Endothelial cell (in vitro differentiated cells): ENCODE measurements at regions not wholly inside any gene's neighbourhood (a gene's known extent, or its start where the extent isn't known, plus 50 kb on each side); places are given as distances from the start of the nearest gene placed in this dataset.

ENCODE experiments used
- DNase-seq: peaks from one replicate; pipeline ENCODE4 v3.0.0; 2021; ENCODE audit warnings: low spot score
- H3K27ac Mint-ChIP-seq: one replicate; pipeline ENCODE4 v1.8.0; 2021; ENCODE audit warnings: mixed read lengths, inconsistent platforms; ENCODE audit not compliant: unreplicated experiment
- H3K27me3 Mint-ChIP-seq: one replicate; pipeline ENCODE4 v1.8.0; 2021; ENCODE audit warnings: mild to moderate bottlenecking, moderate library complexity, mixed read lengths, inconsistent platforms; ENCODE audit not compliant: unreplicated experiment
- H3K36me3 Mint-ChIP-seq: one replicate; pipeline ENCODE4 v1.8.0; 2021; ENCODE audit warnings: mild to moderate bottlenecking, low read depth, mixed read lengths, inconsistent platforms; ENCODE audit not compliant: unreplicated experiment
- H3K4me1 Mint-ChIP-seq: one replicate; pipeline ENCODE4 v1.8.0; 2021; ENCODE audit warnings: mild to moderate bottlenecking, mixed read lengths, inconsistent platforms; ENCODE audit not compliant: unreplicated experiment
- H3K4me3 Mint-ChIP-seq: one replicate; pipeline ENCODE4 v1.8.0; 2021; ENCODE audit warnings: mild to moderate bottlenecking, mixed read lengths, inconsistent platforms; ENCODE audit not compliant: unreplicated experiment
- H3K9me3 Mint-ChIP-seq: one replicate; pipeline ENCODE4 v1.8.0; 2021; ENCODE audit warnings: mixed read lengths, inconsistent platforms; ENCODE audit not compliant: unreplicated experiment
- TF ChIP-seq, protein P1 (sequence below): fragments of 200-600 bp; sonication (generic); IDR thresholded peaks from one replicate; pipeline ENCODE4 v1.5.0; 2021; ENCODE audit warnings: antibody characterized with exemption; ENCODE audit not compliant: unreplicated experiment

DNA sequence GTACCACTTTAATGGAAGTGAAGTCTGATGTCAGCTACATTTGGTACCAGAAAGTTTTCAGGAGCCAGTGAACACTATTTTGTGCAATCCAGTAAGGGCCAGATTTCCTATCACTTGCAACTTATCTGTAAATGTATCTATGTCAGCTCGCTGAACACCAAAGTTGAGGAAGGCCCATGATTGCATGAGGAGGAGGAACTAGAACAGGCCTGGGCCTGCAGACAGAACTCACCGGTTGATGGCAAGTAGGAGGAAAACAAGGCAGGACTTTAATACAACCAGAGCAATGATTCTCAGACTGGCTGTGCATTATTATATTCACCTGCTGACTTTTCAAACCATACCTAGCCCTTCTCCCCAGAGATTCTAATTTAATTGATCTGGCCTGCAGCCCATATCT is 540.2 kb downstream of the CETN3 start:
- no peak overlapping the region for H3K4me3 Mint-ChIP-seq
- no peaks in the 10 kb centered on the region for H3K4me1 Mint-ChIP-seq
- TF ChIP-seq, protein P1, sequence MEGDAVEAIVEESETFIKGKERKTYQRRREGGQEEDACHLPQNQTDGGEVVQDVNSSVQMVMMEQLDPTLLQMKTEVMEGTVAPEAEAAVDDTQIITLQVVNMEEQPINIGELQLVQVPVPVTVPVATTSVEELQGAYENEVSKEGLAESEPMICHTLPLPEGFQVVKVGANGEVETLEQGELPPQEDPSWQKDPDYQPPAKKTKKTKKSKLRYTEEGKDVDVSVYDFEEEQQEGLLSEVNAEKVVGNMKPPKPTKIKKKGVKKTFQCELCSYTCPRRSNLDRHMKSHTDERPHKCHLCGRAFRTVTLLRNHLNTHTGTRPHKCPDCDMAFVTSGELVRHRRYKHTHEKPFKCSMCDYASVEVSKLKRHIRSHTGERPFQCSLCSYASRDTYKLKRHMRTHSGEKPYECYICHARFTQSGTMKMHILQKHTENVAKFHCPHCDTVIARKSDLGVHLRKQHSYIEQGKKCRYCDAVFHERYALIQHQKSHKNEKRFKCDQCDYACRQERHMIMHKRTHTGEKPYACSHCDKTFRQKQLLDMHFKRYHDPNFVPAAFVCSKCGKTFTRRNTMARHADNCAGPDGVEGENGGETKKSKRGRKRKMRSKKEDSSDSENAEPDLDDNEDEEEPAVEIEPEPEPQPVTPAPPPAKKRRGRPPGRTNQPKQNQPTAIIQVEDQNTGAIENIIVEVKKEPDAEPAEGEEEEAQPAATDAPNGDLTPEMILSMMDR = no peak
- no peak overlapping the region for H3K27ac Mint-ChIP-seq
- H3K36me3 Mint-ChIP-seq = no peaks in the 10 kb centered on the region
- DNase-seq = no peak
- H3K27me3 Mint-ChIP-seq = no peaks in the 10 kb centered on the region
- no peaks in the 10 kb centered on the region for H3K9me3 Mint-ChIP-seq

DNA sequence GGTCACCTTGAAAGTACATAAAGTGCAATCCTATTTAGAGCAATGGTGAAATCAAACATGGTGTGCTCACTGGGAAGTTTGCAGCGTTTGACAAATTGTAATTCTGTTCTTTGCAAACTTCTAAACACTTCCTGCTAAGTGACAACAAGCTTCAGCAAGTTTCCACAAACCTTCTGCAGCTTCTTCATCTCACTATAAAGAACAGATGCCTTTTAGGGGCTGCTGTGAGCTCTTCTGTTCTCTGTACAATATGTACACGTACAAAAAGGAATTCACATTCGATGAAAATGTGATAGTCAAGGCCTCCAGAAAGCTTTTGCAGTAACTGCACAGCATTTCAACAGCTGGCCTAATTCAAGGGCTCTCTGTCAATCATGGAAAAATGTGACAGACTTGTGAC is 543.1 kb downstream of the CETN3 start:
- no peaks in the 10 kb centered on the region for H3K27me3 Mint-ChIP-seq
- no peak overlapping the region for H3K4me3 Mint-ChIP-seq
- no peaks in the 10 kb centered on the region for H3K36me3 Mint-ChIP-seq
- TF ChIP-seq, protein P1 = no peak
- no peaks in the 10 kb centered on the region for H3K9me3 Mint-ChIP-seq
- no peak overlapping the region for H3K27ac Mint-ChIP-seq
- no peak for DNase-seq
- no peaks in the 10 kb centered on the region for H3K4me1 Mint-ChIP-seq

DNA sequence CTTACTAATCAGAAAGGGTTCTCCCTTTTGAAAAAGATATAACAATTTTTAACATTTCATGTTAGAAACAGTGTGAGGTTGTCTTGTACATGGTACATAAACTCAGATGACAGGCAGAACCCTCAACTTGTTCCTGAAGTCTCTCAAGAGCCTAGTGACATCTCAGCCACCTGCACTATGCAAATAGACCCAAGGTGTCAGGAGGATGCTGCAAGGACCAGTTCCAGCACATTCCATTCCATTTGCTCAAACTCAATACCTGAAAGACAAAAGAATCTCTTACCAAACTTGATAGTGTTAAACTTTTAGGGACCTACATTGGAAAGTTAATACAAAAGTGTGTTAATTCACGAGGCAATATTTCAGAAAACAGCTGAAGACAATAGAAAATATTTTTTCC is 544.6 kb downstream of the CETN3 start:
- H3K9me3 Mint-ChIP-seq = no peaks in the 10 kb centered on the region
- DNase-seq = no peak
- no peaks in the 10 kb centered on the region for H3K4me1 Mint-ChIP-seq
- H3K27me3 Mint-ChIP-seq = no peaks in the 10 kb centered on the region
- H3K4me3 Mint-ChIP-seq = no peak overlapping the region
- TF ChIP-seq, protein P1 = no peak
- H3K27ac Mint-ChIP-seq = no peak overlapping the region
- H3K36me3 Mint-ChIP-seq = no peaks in the 10 kb centered on the region

DNA sequence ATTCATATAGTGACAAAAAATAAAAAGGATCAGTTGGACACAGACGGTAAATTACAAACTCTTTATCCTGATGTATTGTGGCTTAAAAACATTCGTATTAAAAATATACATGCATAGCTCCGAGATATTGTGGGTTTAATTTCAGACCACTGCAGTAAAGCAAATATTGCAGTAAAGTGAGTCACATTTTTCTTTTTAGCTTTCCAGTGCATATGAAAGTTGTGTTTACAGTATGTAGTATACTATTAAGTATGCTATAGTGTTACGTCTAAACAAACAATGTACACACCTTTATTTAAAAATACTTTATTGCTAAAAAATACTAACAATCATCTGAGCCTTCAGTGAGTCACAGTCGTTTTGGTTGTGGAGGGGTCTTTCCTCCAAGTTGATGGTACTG is 551.8 kb downstream of the CETN3 start:
- no peak for DNase-seq
- Mint-ChIP-seq H3K4me1 (no peaks in the 10 kb centered on the region), H3K27ac (no peak overlapping the region), H3K36me3 (no peaks in the 10 kb centered on the region), H3K27me3 (no peaks in the 10 kb centered on the region), H3K9me3 (no peaks in the 10 kb centered on the region), H3K4me3 (no peak overlapping the region)
- TF ChIP-seq, protein P1 = no peak

DNA sequence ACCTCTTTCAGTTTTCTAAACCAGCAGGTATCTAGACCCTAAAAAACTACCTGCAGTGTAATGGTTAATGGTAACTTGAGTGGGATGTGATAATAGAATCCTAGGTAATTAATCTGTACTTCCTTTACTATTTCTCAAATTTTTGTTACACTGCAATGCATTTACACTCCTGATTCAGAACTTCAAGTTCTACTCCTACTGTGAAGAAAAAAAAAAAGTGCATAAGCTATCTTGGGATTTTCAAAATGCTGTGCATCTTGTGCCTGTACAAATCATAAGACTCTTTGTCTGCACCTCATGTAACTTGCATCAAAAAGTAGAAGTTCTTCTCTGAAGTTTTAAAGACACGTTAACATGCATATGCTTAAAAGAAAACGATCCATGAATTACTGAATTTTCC is 554.1 kb downstream of the CETN3 start:
- no peak for DNase-seq
- Mint-ChIP-seq H3K27ac (no peak overlapping the region), H3K4me3 (no peak overlapping the region), H3K4me1 (no peaks in the 10 kb centered on the region), H3K36me3 (no peaks in the 10 kb centered on the region), H3K9me3 (no peaks in the 10 kb centered on the region), H3K27me3 (no peaks in the 10 kb centered on the region)
- TF ChIP-seq, protein P1 = no peak
